Tibial nerve (tissue), 3 donors: ENCODE measurements at regions not wholly inside any gene's neighbourhood (a gene's known extent, or its start where the extent isn't known, plus 50 kb on each side); places are given as distances from the start of the nearest gene placed in this dataset.

ENCODE experiments used
- POLR2A ChIP-seq, 2 donors: fragments of 450-650 bp; IDR thresholded peaks; one replicate each; pipeline ENCODE4 v1.6.1; 2017; ENCODE audit warnings: antibody characterized with exemption in 2 of 2, mild to moderate bottlenecking in 2 of 2, moderate library complexity in 2 of 2
- TF ChIP-seq, protein P1 (sequence below), 5 experiments: fragments of 200-600 bp in 3 of 5; fragments of 450-650 bp in 2 of 5; sonication (generic) in 3 of 5; IDR thresholded peaks; one replicate each; pipeline ENCODE4 v1.5.1; 2016 to 2019; ENCODE audit warnings: antibody characterized with exemption in 5 of 5, mild to moderate bottlenecking in 3 of 5, moderate library complexity in 2 of 5

DNA sequence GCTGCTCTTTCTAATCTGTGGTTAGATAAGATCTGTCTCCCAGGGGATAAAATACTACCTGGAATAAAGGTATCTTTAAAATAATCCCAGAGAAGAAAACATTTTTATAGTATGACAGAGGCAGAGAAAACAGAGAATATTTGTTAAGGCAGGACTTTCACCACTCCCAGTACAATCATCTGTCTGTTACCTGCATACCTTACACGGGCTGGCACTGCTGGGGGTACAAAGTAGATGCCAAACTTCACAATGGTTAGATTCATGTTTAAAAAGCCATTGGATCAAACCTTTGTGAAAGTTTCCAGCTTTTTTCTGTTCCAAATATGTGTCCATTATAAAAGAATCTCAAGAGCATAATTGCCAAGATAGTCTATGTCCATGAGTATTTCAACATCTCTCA, 273.6 kb upstream of the BTG1 start:
- TF ChIP-seq, protein P1, sequence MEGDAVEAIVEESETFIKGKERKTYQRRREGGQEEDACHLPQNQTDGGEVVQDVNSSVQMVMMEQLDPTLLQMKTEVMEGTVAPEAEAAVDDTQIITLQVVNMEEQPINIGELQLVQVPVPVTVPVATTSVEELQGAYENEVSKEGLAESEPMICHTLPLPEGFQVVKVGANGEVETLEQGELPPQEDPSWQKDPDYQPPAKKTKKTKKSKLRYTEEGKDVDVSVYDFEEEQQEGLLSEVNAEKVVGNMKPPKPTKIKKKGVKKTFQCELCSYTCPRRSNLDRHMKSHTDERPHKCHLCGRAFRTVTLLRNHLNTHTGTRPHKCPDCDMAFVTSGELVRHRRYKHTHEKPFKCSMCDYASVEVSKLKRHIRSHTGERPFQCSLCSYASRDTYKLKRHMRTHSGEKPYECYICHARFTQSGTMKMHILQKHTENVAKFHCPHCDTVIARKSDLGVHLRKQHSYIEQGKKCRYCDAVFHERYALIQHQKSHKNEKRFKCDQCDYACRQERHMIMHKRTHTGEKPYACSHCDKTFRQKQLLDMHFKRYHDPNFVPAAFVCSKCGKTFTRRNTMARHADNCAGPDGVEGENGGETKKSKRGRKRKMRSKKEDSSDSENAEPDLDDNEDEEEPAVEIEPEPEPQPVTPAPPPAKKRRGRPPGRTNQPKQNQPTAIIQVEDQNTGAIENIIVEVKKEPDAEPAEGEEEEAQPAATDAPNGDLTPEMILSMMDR (IDR thresholded peaks at IDR 0.05), result no peak
- no peak for TF ChIP-seq POLR2A (IDR thresholded peaks at IDR 0.05)
